HAP-1 (cell line): ENCODE measurements at regions not wholly inside any gene's neighbourhood (a gene's known extent, or its start where the extent isn't known, plus 50 kb on each side); places are given as distances from the start of the nearest gene placed in this dataset.

ENCODE experiments used
- DNase-seq, 2 experiments: peaks; one replicate each; pipeline ENCODE4 v3.0.0-alpha.2; 2016 to 2020; ENCODE audit warnings: low spot score in 2 of 2
- H3K27me3 ChIP-seq: fragments of 250-450 bp; sonication (Bioruptor Pico); 2 replicates; pipeline ENCODE4 v1.5.1; 2020; ENCODE audit warnings: low read depth, mild to moderate bottlenecking, moderate library complexity
- H3K36me3 ChIP-seq: fragments of 250-450 bp; sonication (Bioruptor Pico); replicated peaks from 2 replicates; pipeline ENCODE4 v1.5.1; 2020; ENCODE audit warnings: mild to moderate bottlenecking
- H3K4me1 ChIP-seq: fragments of 250-450 bp; sonication (Bioruptor Pico); 2 replicates; pipeline ENCODE4 v1.5.1; 2020; ENCODE audit warnings: mild to moderate bottlenecking
- H3K4me3 ChIP-seq: fragments of 250-450 bp; sonication (Bioruptor Pico); 2 replicates; pipeline ENCODE4 v1.5.1; 2020; ENCODE audit warnings: mild to moderate bottlenecking, moderate library complexity
- H3K9me3 ChIP-seq: fragments of 250-450 bp; sonication (Bioruptor Pico); 2 replicates; pipeline ENCODE4 v1.5.1; 2020; ENCODE audit warnings: mild to moderate bottlenecking, moderate library complexity
- in situ Hi-C: fragments of 300-500 bp; cut with MboI; formaldehyde crosslinking; loops from 3 replicates; pipeline ENCODE4 v1.14.3; 2020; ENCODE audit warnings: low sequenced_read_pairs, inconsistent platforms, mixed read lengths

GRCh38 chr12:23463172-23463571 is 486.3 kb downstream of the SOX5 start:
- DNase-seq, result no peak
- Histone ChIP-seq H3K4me3 (no peak overlapping the region), H3K9me3 (no peaks in the 10 kb centered on the region), H3K4me1 (no peaks in the 10 kb centered on the region), H3K27me3 (0 out of 2 replicates have a peak, but pooled peaks cover 2% of the 10 kb centered on the region), H3K36me3 (no peaks in the 10 kb centered on the region)
- in situ Hi-C loops, result no loop called here

DNA sequence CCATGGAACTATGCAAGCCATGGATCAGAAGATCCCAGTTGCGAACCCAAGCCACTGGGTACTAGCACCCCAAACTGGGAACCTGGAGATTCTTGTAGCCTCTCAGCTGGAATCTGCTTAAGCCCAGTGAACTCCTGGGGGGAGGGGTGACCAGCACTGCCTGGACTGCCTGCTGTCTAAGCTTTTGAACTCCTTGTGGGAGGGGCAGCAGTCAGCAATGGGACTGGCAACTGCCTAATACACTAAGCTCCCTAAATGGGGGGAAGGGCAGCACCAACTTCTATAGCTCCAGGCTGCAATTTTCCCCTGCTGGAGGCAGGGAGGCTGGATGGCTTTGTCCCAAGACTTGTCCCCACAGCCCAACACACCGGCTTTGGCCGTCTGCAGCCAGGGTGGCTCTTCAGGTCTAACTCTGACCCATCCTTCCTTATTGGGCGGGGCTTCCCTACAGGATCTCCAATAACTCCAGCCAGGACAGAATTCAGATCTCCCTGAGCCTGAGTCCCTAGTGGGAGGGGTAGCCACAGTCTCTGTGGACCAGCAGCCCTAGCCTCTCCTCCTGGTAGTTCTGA is 485.1 kb downstream of the SOX5 start:
- H3K36me3 ChIP-seq, result no peaks in the 10 kb centered on the region
- no peaks in the 10 kb centered on the region for H3K4me1 ChIP-seq
- H3K4me3 ChIP-seq, result no peak overlapping the region
- in situ Hi-C loops, result no loop called here
- no peak for DNase-seq
- H3K27me3 ChIP-seq, result 0 out of 2 replicates have a peak, but pooled peaks cover 2% of the 10 kb centered on the region
- no peaks in the 10 kb centered on the region for H3K9me3 ChIP-seq

DNA sequence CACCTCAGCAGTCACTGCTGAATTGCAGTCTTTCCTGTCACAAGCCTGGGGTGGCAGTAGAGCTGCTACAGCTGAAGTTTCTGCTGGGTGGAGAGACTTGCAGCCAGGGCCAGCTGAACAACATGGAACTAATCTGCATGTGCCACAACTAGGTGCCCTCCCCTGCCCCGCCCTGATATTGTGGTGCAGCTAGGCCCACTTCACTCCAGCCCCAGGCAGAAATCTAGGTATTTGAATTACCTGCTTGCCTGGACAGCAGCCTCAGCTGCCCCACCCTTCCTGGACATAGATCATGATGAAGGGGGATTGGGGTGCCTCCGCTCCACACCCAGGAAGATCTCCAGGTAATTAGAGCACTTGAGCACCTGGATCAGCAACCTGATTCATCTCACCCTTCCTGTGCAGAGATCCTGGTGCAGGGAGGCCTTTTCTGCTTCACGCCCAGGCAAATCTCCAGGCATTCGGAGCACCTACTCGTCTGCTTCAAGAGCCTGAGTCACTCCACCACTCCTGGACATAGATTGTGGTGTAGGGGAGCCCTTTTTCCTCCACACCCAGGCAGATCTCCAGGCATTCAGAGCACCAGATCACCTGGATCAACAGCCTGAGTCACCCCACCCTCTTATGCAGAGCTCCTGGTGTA is 477.0 kb downstream of the SOX5 start:
- Histone ChIP-seq H3K36me3 (no peaks in the 10 kb centered on the region), H3K4me1 (no peaks in the 10 kb centered on the region), H3K9me3 (no peaks in the 10 kb centered on the region), H3K4me3 (no peak overlapping the region), H3K27me3 (no peaks in the 10 kb centered on the region)
- DNase-seq, result no peak
- in situ Hi-C loops, result no loop called here

- Histone ChIP-seq H3K9me3 (no peaks in the 10 kb centered on the region), H3K27me3 (no peaks in the 10 kb centered on the region), H3K4me3 (no peak overlapping the region), H3K4me1 (no peaks in the 10 kb centered on the region), H3K36me3 (no peaks in the 10 kb centered on the region)
- in situ Hi-C loops, result no loop called here
- no peak for DNase-seq
Observed at GRCh38 chr12:23473071-23473470, 476.4 kb downstream of the SOX5 start.

- H3K36me3 ChIP-seq, result no peaks in the 10 kb centered on the region
- in situ Hi-C loops, result no loop called here
- no peaks in the 10 kb centered on the region for H3K4me1 ChIP-seq
- DNase-seq, result no peak
- no peaks in the 10 kb centered on the region for H3K9me3 ChIP-seq
- H3K4me3 ChIP-seq, result no peak overlapping the region
- H3K27me3 ChIP-seq, result no peaks in the 10 kb centered on the region
Observed at GRCh38 chr12:23474438-23474976, 475.0 kb downstream of the SOX5 start.
